ENCODE measurements at regions not wholly inside any gene's neighbourhood (a gene's known extent, or its start where the extent isn't known, plus 50 kb on each side); places are given as distances from the start of the nearest gene placed in this dataset.

DNA sequence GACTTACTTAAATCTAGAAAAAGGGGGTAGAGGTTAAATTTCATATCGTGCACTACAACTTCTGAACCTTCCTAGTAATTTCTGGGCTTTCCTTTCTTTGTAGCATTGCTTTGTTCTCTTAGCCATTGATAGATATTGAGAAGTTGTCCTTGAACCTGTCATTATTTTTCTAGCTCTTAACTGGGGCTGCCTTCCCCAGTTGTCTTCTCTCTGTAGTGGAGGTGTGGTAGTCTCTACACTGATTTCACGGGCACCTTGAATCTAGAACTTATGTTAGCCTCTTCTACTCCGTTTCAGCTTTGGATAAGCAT is 504.0 kb downstream of the PCNX1 start:
- no peaks in the 10 kb centered on the region for H3K27me3 ChIP-seq (ENCODE audit: insufficient read depth, poor library complexity, severe bottlenecking)
- H3K4me3 ChIP-seq (replicated peaks; ENCODE audit: insufficient read depth, low read length), result no peak overlapping the region
- no peak overlapping the region for H3K27ac ChIP-seq (replicated peaks)
- no peak for DNase-seq (ENCODE audit: low read depth in 1 of 2, low spot score in 1 of 2)
- TF ChIP-seq GABPA (IDR thresholded peaks at IDR 0.05; ENCODE audit: low read depth), result no peak
- no peak for TF ChIP-seq REST (IDR thresholded peaks at IDR 0.05; ENCODE audit: insufficient replicate concordance, low read depth)
- TF ChIP-seq POLR2AphosphoS5 (IDR thresholded peaks at IDR 0.05; ENCODE audit: low read depth), result no peak
- TF ChIP-seq CTCF (IDR thresholded peaks at IDR 0.05; ENCODE audit: insufficient read depth, low read length), result no peak
- no peak for TF ChIP-seq SPI1 (IDR thresholded peaks at IDR 0.05; ENCODE audit: borderline replicate concordance, low read depth)

DNA sequence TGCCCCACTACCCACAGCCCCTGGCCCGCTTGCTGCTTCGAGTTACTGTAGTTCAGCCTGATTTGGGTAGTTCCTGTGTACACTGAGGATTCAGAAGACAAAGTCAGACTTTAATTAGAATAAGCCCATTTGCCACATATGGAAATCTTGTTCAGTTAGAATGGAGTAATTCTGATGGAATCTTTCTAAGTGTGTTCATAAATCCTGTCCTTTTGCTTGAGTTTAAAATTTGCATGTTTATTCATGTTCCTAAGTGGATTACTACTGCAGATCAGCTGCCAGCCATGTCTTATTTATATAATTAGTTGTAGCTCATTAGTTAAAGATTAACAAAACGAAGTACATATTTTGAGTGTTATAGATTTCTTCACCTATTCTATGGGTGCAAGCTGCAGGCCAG is 504.5 kb downstream of the PCNX1 start:
- H3K27me3 ChIP-seq (ENCODE audit: insufficient read depth, poor library complexity, severe bottlenecking), result no peaks in the 10 kb centered on the region
- no peak for TF ChIP-seq SPI1 (IDR thresholded peaks at IDR 0.05; ENCODE audit: borderline replicate concordance, low read depth)
- TF ChIP-seq CTCF (IDR thresholded peaks at IDR 0.05; ENCODE audit: insufficient read depth, low read length), result no peak
- no peak for TF ChIP-seq POLR2AphosphoS5 (IDR thresholded peaks at IDR 0.05; ENCODE audit: low read depth)
- no peak for TF ChIP-seq GABPA (IDR thresholded peaks at IDR 0.05; ENCODE audit: low read depth)
- TF ChIP-seq REST (IDR thresholded peaks at IDR 0.05; ENCODE audit: insufficient replicate concordance, low read depth), result no peak
- no peak overlapping the region for H3K4me3 ChIP-seq (replicated peaks; ENCODE audit: insufficient read depth, low read length)
- DNase-seq (ENCODE audit: low read depth in 1 of 2, low spot score in 1 of 2), result no peak
- H3K27ac ChIP-seq (replicated peaks), result no peak overlapping the region

- DNase-seq (ENCODE audit: low read depth in 1 of 2, low spot score in 1 of 2), result no peak
- Histone ChIP-seq H3K27me3 (ENCODE audit: insufficient read depth, poor library complexity, severe bottlenecking) (no peaks in the 10 kb centered on the region), H3K4me3 (replicated peaks; ENCODE audit: insufficient read depth, low read length) (no peak overlapping the region), H3K27ac (replicated peaks) (no peak overlapping the region)
- no peak for TF ChIP-seq SPI1 (IDR thresholded peaks at IDR 0.05; ENCODE audit: borderline replicate concordance, low read depth)
- no peak for TF ChIP-seq POLR2AphosphoS5 (IDR thresholded peaks at IDR 0.05; ENCODE audit: low read depth)
- no peak for TF ChIP-seq REST (IDR thresholded peaks at IDR 0.05; ENCODE audit: insufficient replicate concordance, low read depth)
- no peak for TF ChIP-seq GABPA (IDR thresholded peaks at IDR 0.05; ENCODE audit: low read depth)
- TF ChIP-seq CTCF (IDR thresholded peaks at IDR 0.05; ENCODE audit: insufficient read depth, low read length), result no peak
Observed at GRCh38 chr14:71414631-71415403, 507.6 kb downstream of the PCNX1 start.
